NCI-H1417 (cell line): ENCODE measurements at regions not wholly inside any gene's neighbourhood (a gene's known extent, or its start where the extent isn't known, plus 50 kb on each side); places are given as distances from the start of the nearest gene placed in this dataset.

Source experiments
- DNase-seq, 3 experiments: peaks; one replicate each; lab custom pipeline; 2025; lab: John Stamatoyannopoulos, UW

GRCh38 chr20:16123623-16124022 lies 449.6 kb downstream of the KIF16B start:
- DNase-seq, result no peak

GRCh38 chr20:16119909-16120308 lies 453.3 kb downstream of the KIF16B start:
- no peak for DNase-seq

GRCh38 chr20:16115911-16116552 lies 457.2 kb downstream of the KIF16B start:
- no peak for DNase-seq

GRCh38 chr20:16113736-16114135 lies 459.5 kb downstream of the KIF16B start:
- no peak for DNase-seq

GRCh38 chr20:16111852-16112412 lies 461.3 kb downstream of the KIF16B start:
- peak in 1 of 3 experiments; percentile 91 for DNase-seq

GRCh38 chr20:16111172-16111832 lies 461.9 kb downstream of the KIF16B start:
- no peak for DNase-seq

GRCh38 chr20:16107172-16107870 lies 465.9 kb downstream of the KIF16B start:
- DNase-seq, result peak in 2 of 3 experiments; percentile 26 to 73

GRCh38 chr20:16106191-16106849 lies 466.9 kb downstream of the KIF16B start:
- no peak for DNase-seq

GRCh38 chr20:16104783-16105182 lies 468.5 kb downstream of the KIF16B start:
- DNase-seq, result no peak
